H1 (cell line): ENCODE measurements at regions not wholly inside any gene's neighbourhood (a gene's known extent, or its start where the extent isn't known, plus 50 kb on each side); places are given as distances from the start of the nearest gene placed in this dataset.

Experiments
- BCL11A ChIP-seq, 2 experiments: IDR thresholded peaks; one replicate each; pipeline ENCODE4 v1.6.1; 2011; ENCODE audit warnings: low read depth in 2 of 2, low read length in 2 of 2, mild to moderate bottlenecking in 2 of 2
- CEBPB ChIP-seq: IDR thresholded peaks from 2 replicates; pipeline ENCODE4 v1.6.1; 2012; ENCODE audit warnings: low read depth, low read length
- EZH2 ChIP-seq: fragments of 200-600 bp; sonication (generic); IDR thresholded peaks from 2 replicates; pipeline ENCODE4 v1.7.1; 2012; ENCODE audit warnings: low read depth, mild to moderate bottlenecking, moderate library complexity, low read length, inconsistent platforms; ENCODE audit not compliant: severe bottlenecking
- GABPA ChIP-seq: IDR thresholded peaks from 2 replicates; pipeline ENCODE4 v1.6.1; 2011; ENCODE audit warnings: mild to moderate bottlenecking, low read length, moderate library complexity, borderline replicate concordance; ENCODE audit not compliant: insufficient read depth
- HDAC6 ChIP-seq: IDR thresholded peaks from one replicate; pipeline ENCODE4 v1.7.1; 2012; ENCODE audit warnings: low read depth, mild to moderate bottlenecking, inconsistent platforms, low read length, moderate library complexity
- KDM5A ChIP-seq: fragments of 200-600 bp; IDR thresholded peaks from 2 replicates; pipeline ENCODE4 v1.7.1; 2012; ENCODE audit warnings: mild to moderate bottlenecking, low read length, inconsistent platforms, mixed read lengths
- POU5F1 ChIP-seq: IDR thresholded peaks from 2 replicates; pipeline ENCODE4 v1.6.1; 2011; ENCODE audit warnings: low read depth, mild to moderate bottlenecking, low read length, moderate library complexity
- RFX5 ChIP-seq: IDR thresholded peaks from 2 replicates; pipeline ENCODE4 v1.6.1; 2011; ENCODE audit warnings: low read depth, low read length, improper control_type of control experiment, borderline replicate concordance
- SIRT6 ChIP-seq: IDR thresholded peaks from one replicate; pipeline ENCODE4 v1.7.1; 2012; ENCODE audit warnings: low read length, inconsistent platforms
- SP4 ChIP-seq: IDR thresholded peaks from 2 replicates; pipeline ENCODE4 v1.6.1; 2012; ENCODE audit warnings: low read length, inconsistent platforms
- TCF12 ChIP-seq: IDR thresholded peaks from 2 replicates; pipeline ENCODE4 v1.6.1; 2011; ENCODE audit warnings: low read depth, mild to moderate bottlenecking, low read length
- TF ChIP-seq, protein P1 (sequence below): fragments of 300-600 bp; sonication (generic); IDR thresholded peaks from 2 replicates; pipeline ENCODE4 v1.7.1; 2012; ENCODE audit warnings: low read length, moderate library complexity, mild to moderate bottlenecking, inconsistent platforms; ENCODE audit not compliant: insufficient replicate concordance
- TF ChIP-seq, protein P2 (sequence below): IDR thresholded peaks from 2 replicates; pipeline ENCODE4 v1.6.1; 2012; ENCODE audit warnings: inconsistent platforms

DNA sequence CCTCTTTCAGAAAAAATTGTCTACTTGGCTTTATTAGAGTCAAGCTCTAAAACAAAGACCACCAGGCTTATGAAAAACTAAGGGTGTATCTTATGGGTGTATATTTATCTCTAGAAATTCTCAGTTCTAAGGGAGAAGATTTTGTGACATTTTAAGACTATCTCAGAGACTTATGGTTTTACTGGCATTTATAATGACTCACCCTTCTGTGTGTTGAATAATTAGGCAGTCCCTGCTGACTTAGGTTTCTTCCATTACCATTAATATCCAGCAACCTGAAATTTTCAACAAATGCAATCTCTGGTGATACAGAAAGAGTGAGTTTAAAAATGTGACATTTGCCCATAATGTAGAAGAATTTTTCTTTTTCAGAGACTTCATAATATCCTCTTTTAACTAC is 1015.0 kb upstream of the AGA start (continued):
- TF ChIP-seq, protein P1, sequence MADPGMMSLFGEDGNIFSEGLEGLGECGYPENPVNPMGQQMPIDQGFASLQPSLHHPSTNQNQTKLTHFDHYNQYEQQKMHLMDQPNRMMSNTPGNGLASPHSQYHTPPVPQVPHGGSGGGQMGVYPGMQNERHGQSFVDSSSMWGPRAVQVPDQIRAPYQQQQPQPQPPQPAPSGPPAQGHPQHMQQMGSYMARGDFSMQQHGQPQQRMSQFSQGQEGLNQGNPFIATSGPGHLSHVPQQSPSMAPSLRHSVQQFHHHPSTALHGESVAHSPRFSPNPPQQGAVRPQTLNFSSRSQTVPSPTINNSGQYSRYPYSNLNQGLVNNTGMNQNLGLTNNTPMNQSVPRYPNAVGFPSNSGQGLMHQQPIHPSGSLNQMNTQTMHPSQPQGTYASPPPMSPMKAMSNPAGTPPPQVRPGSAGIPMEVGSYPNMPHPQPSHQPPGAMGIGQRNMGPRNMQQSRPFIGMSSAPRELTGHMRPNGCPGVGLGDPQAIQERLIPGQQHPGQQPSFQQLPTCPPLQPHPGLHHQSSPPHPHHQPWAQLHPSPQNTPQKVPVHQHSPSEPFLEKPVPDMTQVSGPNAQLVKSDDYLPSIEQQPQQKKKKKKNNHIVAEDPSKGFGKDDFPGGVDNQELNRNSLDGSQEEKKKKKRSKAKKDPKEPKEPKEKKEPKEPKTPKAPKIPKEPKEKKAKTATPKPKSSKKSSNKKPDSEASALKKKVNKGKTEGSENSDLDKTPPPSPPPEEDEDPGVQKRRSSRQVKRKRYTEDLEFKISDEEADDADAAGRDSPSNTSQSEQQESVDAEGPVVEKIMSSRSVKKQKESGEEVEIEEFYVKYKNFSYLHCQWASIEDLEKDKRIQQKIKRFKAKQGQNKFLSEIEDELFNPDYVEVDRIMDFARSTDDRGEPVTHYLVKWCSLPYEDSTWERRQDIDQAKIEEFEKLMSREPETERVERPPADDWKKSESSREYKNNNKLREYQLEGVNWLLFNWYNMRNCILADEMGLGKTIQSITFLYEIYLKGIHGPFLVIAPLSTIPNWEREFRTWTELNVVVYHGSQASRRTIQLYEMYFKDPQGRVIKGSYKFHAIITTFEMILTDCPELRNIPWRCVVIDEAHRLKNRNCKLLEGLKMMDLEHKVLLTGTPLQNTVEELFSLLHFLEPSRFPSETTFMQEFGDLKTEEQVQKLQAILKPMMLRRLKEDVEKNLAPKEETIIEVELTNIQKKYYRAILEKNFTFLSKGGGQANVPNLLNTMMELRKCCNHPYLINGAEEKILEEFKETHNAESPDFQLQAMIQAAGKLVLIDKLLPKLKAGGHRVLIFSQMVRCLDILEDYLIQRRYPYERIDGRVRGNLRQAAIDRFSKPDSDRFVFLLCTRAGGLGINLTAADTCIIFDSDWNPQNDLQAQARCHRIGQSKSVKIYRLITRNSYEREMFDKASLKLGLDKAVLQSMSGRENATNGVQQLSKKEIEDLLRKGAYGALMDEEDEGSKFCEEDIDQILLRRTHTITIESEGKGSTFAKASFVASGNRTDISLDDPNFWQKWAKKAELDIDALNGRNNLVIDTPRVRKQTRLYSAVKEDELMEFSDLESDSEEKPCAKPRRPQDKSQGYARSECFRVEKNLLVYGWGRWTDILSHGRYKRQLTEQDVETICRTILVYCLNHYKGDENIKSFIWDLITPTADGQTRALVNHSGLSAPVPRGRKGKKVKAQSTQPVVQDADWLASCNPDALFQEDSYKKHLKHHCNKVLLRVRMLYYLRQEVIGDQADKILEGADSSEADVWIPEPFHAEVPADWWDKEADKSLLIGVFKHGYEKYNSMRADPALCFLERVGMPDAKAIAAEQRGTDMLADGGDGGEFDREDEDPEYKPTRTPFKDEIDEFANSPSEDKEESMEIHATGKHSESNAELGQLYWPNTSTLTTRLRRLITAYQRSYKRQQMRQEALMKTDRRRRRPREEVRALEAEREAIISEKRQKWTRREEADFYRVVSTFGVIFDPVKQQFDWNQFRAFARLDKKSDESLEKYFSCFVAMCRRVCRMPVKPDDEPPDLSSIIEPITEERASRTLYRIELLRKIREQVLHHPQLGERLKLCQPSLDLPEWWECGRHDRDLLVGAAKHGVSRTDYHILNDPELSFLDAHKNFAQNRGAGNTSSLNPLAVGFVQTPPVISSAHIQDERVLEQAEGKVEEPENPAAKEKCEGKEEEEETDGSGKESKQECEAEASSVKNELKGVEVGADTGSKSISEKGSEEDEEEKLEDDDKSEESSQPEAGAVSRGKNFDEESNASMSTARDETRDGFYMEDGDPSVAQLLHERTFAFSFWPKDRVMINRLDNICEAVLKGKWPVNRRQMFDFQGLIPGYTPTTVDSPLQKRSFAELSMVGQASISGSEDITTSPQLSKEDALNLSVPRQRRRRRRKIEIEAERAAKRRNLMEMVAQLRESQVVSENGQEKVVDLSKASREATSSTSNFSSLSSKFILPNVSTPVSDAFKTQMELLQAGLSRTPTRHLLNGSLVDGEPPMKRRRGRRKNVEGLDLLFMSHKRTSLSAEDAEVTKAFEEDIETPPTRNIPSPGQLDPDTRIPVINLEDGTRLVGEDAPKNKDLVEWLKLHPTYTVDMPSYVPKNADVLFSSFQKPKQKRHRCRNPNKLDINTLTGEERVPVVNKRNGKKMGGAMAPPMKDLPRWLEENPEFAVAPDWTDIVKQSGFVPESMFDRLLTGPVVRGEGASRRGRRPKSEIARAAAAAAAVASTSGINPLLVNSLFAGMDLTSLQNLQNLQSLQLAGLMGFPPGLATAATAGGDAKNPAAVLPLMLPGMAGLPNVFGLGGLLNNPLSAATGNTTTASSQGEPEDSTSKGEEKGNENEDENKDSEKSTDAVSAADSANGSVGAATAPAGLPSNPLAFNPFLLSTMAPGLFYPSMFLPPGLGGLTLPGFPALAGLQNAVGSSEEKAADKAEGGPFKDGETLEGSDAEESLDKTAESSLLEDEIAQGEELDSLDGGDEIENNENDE = no peak
- no peak for TF ChIP-seq GABPA
- TF ChIP-seq SP4 = no peak
- TF ChIP-seq KDM5A = no peak
- TF ChIP-seq RFX5 = no peak
- TF ChIP-seq, protein P2, sequence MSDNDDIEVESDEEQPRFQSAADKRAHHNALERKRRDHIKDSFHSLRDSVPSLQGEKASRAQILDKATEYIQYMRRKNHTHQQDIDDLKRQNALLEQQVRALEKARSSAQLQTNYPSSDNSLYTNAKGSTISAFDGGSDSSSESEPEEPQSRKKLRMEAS = no peak
- no peak for TF ChIP-seq SIRT6
- no peak for TF ChIP-seq HDAC6
- TF ChIP-seq POU5F1 = no peak
- TF ChIP-seq CEBPB = no peak
- TF ChIP-seq BCL11A (IDR thresholded peaks at IDR 0.05; ENCODE audit: low read depth in 2 of 2, low read length in 2 of 2) = no peak
- TF ChIP-seq EZH2 = no peak
- no peak for TF ChIP-seq TCF12
